GM20000 (cell line): ENCODE measurements at regions not wholly inside any gene's neighbourhood (a gene's known extent, or its start where the extent isn't known, plus 50 kb on each side); places are given as distances from the start of the nearest gene placed in this dataset.
A peak's percentile ranks its signal among the peaks of the same experiment; 100 is the strongest.

Experiments used
- DNase-seq: peaks from one replicate; pipeline ENCODE4 v3.0.0; 2012; ENCODE audit warnings: low spot score
- TF ChIP-seq, protein P1 (sequence below): IDR thresholded peaks from 2 replicates; pipeline ENCODE4 v1.5.1; 2012; ENCODE audit warnings: mild to moderate bottlenecking, control low read depth; ENCODE audit errors: extremely low read depth, missing control alignments

DNA sequence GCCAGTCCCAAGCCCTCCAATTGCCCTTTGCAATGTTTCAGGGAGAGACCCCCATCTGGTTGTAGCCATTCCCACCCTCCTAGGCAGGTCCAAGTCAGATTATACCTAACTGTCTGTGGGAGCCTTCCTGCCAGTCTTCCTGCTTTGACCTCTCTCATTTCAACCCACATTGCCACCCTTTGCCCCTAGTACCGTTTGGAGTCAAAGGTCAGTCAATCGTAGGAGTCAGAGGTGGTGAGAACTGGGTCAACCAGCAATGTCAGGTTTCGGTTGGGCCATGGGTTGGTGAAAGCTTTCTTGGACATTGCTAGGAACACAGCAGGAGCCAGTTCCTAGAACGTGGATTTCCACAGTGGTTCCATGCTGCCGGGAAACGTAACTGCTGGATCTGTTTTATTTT is 269.4 kb upstream of the GHITM start:
- TF ChIP-seq, protein P1, sequence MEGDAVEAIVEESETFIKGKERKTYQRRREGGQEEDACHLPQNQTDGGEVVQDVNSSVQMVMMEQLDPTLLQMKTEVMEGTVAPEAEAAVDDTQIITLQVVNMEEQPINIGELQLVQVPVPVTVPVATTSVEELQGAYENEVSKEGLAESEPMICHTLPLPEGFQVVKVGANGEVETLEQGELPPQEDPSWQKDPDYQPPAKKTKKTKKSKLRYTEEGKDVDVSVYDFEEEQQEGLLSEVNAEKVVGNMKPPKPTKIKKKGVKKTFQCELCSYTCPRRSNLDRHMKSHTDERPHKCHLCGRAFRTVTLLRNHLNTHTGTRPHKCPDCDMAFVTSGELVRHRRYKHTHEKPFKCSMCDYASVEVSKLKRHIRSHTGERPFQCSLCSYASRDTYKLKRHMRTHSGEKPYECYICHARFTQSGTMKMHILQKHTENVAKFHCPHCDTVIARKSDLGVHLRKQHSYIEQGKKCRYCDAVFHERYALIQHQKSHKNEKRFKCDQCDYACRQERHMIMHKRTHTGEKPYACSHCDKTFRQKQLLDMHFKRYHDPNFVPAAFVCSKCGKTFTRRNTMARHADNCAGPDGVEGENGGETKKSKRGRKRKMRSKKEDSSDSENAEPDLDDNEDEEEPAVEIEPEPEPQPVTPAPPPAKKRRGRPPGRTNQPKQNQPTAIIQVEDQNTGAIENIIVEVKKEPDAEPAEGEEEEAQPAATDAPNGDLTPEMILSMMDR, result no peak

DNA sequence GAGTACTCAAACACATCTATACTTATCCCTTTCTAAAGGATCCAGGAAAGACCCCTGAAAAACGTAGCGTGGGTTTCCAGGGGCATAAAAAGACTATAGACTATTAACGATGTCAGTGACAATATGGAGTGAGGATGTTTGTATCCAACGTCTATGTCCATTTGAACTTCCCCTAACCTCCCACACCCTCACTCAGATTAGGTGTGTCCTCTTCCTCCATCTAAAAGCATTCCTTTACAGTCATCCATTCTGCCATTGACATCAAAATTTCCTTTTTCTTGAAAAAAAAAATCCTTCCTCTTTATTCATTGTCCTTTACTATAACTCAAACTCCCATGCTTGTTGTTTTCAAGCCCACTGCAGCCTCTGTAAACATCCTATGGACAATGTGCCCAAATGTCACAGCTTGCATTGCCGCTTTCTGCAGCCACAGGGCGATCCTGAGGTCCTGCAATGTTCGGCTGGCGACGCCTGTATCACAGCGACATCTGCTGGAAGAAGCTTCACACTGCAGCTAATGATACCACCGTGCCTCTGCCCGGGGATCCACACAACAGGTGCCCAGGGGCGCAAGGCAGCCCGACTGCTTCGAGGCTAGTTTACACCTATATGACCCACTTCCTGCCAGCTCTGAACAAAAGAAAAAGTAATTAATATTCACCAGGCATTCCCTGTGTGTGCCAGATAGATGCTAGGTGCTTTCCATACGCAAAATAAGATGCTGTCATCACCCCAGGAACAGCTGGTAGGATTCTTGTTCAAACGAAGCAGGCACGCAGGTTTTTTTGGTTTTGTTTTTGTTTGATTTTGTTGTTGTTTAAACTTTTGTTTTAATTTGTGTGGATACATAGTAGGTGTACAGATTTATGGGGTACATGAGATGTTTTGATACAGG is 267.9 kb upstream of the GHITM start:
- TF ChIP-seq, protein P1, result peak; percentile 90

More for the DNA sequence above, 269.4 kb upstream of the GHITM start:
- DNase-seq, result no peak

DNA sequence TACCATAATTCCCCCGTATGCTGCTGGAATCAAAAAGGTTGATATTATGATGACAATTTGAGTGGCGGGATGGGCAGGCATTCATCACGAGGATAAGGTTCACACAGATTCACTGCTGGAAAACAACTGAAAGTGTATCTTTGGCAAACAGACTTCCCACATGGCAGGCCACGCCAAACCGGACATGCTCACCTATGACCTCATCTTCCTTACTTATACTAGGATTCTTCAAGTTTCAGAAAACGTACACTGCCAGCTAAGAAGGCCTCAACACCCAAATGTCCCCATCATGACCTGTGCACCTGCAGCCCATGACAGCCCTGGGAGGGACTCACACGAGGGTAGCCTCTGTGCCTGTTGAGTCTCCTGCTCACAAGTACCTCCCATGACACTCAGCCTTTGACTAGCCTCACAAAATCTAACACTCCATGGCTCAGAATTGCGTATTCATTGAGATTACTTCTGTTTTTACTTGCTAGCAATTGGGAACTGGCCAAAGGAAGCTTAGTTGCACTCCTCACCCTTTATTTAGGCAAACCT is 259.0 kb upstream of the GHITM start:
- TF ChIP-seq, protein P1, result no peak
- DNase-seq, result no peak

More for the DNA sequence above, 267.9 kb upstream of the GHITM start:
- peak; percentile 72 for DNase-seq

DNA sequence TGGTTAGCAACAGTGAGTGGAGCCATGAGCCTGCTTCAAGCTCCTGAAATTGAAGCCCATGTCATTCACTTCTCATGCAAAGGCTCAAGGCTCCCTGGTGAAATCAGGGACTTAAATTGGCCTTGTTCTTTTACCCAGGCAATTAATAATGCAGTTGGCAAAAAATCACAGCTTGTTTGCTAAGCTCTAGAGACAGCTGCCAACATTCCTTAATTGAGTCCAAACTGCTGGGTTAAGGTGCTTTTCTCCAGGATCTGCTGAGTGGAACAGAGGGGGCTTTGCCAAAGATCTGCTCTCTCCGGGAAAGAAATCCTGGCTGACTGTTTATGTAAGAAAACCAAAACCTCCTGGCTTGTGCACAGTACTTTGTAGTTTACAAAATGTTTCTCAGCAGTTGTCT is 257.6 kb upstream of the GHITM start:
- TF ChIP-seq, protein P1, result no peak
- no peak for DNase-seq

DNA sequence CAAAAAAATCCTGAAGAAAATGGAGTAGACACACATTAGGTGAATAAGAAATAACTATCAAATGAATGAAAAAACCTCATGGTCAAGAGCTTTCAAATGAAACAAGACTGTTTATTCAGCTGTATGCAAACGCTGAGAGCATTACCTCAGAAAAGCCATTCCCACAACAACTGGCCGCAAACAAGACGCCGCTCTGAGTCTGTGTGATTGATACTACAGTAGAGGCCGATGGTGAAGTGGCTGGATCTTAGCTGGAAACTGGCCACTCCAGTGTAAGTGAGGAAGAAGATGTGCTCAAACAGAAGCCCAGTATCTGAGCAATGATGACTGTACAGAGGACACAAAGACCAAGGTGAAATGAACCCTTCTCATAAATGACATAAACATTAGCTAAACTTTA is 252.4 kb upstream of the GHITM start:
- TF ChIP-seq, protein P1, result no peak
- no peak for DNase-seq

DNA sequence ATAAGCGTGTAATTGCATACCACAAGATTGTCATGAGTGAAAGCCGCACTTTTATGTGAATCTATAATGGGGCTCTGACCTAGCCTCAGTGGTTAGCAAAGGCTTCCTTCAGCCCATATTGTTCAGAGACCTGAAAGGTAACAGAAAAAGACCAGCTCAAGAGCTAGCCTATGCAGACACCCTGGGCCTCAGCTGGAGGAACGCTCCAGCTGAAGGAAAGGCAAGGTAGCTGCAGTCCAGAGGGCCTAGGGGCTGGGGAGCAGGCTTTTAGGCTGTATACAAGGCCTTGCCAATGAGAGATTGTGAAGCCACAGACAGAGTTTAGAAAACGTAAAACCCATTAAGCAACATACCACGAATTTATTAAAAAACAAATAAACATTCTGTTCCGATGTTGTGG is 246.6 kb upstream of the GHITM start:
- TF ChIP-seq, protein P1, result no peak
- DNase-seq, result no peak

DNA sequence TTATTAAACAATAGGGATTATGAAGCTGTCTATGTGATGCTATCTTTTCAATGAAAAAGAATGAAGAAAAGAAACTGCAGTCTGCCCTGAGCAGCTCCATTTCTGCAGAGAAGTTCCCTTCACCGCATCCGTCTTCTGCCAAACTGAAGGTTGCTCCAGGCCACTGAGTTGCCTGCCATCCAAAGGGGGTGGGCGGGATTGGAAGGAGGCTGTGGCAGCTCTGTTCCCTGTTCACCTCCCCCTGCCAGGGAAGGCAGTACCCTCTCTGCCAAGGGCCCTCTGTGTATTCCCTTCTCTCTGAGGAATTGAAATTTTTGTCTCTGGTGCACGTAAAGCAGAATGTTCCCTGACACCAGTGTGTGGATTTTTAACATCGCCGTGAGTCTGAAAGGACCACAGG is 243.1 kb upstream of the GHITM start:
- no peak for DNase-seq
- TF ChIP-seq, protein P1, result no peak
